Omental fat pad (tissue), 3 donors: ENCODE measurements at regions not wholly inside any gene's neighbourhood (a gene's known extent, or its start where the extent isn't known, plus 50 kb on each side); places are given as distances from the start of the nearest gene placed in this dataset.

Experiments
- ATAC-seq: fragments of 150-250 bp; one replicate; pipeline ENCODE4 v1.9.1; 2016; ENCODE audit warnings: mild to moderate bottlenecking, moderate library complexity; ENCODE audit not compliant: low FRiP score
- DNase-seq: peaks from one replicate; pipeline ENCODE4 v3.0.0-alpha.2; 2019; ENCODE audit warnings: low spot score
- CTCF ChIP-seq, 3 donors: fragments of 450-650 bp; IDR thresholded peaks; one replicate each; pipeline ENCODE4 v1.5.1; 2016 to 2017; ENCODE audit warnings: antibody characterized with exemption in 3 of 3, mild to moderate bottlenecking in 3 of 3, moderate library complexity in 2 of 3

DNA sequence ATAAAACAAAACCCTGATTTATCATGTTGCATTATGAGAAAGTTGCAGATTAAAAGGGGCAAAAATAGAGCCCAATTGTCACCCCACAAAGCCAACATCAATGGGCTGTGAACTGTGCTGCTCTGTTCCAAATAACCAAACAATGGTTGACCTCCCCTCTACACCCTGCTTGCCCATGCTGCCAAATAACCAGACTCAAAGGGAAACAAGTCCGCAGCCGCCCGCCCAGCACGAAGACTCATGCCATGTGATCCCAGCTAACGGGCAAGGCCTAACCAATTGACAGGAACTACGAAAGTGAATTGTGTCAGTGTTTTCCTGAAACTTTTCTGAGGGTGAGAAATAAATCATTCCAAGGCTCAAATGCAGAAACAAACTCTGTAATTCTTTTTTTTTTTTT is 97.9 kb upstream of the RIOK3 start:
- no peak for DNase-seq
- TF ChIP-seq CTCF (IDR thresholded peaks at IDR 0.05): no peak

GRCh38 chr18:23356424-23356823 is 96.7 kb upstream of the RIOK3 start:
- no peak for TF ChIP-seq CTCF (IDR thresholded peaks at IDR 0.05)
- ATAC-seq (no peak), DNase-seq (no peak)

More for the DNA sequence above, 97.9 kb upstream of the RIOK3 start:
- no peak for ATAC-seq

- no peak for DNase-seq
- no peak for TF ChIP-seq CTCF (IDR thresholded peaks at IDR 0.05)
- no peak for ATAC-seq
These were observed 96.0 kb upstream of the RIOK3 start for GRCh38 chr18:23356915-23357601.

DNA sequence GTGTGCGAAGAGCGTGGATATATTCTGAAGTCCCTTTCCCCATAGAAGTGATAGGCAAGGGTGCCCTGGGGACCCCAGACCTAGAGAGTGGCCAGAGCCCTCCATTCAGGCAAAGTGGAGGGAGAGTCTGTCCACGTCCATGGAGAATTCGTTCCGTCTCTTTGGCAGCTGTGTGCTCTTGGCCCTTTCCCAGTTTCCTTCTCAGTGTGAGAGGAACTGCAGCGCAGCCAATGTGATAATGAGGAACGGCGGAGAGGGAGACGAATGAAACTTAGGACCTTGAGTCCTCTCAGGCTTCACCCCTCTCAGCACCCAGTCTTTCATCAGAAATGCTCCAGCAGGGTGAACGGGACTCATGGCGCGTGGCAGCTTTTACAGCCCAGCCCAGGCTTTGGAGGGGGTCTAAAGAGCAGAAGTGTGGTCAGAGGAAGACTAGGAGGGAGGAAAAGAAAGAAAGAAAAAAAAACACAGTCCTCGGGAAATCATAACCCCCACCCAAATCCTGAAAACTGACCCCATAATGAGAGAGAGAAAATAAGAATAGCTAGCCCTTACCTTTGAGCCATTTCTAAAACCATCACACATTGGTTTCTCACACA is 95.0 kb upstream of the RIOK3 start:
- DNase-seq (no peak), ATAC-seq (no peak)
- no peak for TF ChIP-seq CTCF (IDR thresholded peaks at IDR 0.05)

- ATAC-seq: no peak
- DNase-seq: no peak
- TF ChIP-seq CTCF (IDR thresholded peaks at IDR 0.05): no peak
These were observed 93.7 kb upstream of the RIOK3 start for GRCh38 chr18:23359421-23359820.

DNA sequence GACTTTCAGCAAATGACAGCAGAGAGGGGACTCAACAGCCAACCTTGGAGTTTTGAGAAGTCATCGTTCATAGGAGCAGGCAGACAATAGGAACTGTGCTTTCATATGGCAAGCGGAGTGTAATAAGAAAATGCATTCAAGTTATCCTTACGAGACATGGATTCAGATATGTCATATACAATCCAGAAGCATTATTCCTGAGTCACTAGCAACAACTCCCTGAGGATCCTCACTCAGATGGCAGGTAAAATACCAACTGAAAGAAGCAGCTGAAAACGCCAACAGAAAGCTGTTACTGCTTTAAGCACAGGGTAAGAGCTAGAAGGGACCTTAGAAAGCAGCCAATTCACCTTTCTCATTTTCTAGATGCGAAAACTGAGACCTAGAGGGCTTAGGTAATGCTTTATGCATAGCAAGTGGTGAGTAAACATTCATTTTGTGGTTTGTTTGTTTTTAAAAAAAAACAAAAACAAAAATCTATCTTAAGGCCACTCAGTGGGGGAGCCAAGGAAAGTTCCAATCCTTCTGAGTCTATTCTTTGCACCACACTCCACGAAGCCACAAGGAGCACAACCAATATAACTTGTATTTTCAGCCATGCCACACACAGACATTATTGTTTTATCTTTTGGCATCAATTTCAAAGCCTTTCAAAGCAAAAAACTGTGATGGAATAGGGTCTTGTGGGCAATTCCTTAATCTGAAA is 89.1 kb upstream of the RIOK3 start:
- no peak for DNase-seq
- TF ChIP-seq CTCF (IDR thresholded peaks at IDR 0.05): no peak
- ATAC-seq: no peak
